ENCODE measurements at regions not wholly inside any gene's neighbourhood (a gene's known extent, or its start where the extent isn't known, plus 50 kb on each side); places are given as distances from the start of the nearest gene placed in this dataset.
A peak's percentile ranks its signal among the peaks of the same experiment; 100 is the strongest.

- Mint-ChIP-seq H3K9me3 (peaks cover 7% of the 10 kb centered on the region), H3K4me1 (peaks cover 38% of the 10 kb centered on the region), H3K36me3 (ENCODE audit: low read depth) (peaks cover 26% of the 10 kb centered on the region), H3K27ac (peak overlapping the region; percentile 54), H3K4me3 (no peak overlapping the region), H3K27me3 (ENCODE audit: insufficient read depth) (no peaks in the 10 kb centered on the region)
- Histone ChIP-seq H3K36me3 (ENCODE audit: control insufficient read depth, insufficient read depth, low read length) (peaks cover 7% of the 10 kb centered on the region), H3K9ac (ENCODE audit: extremely low read depth, low read length, poor library complexity, severe bottlenecking) (no peak overlapping the region), H3K9me3 (ENCODE audit: control insufficient read depth, low read length) (peaks cover 6% of the 10 kb centered on the region), H3K27me3 (ENCODE audit: control insufficient read depth, insufficient read depth, low read length, poor library complexity, severe bottlenecking) (no peaks in the 10 kb centered on the region), H3K4me3 (ENCODE audit: low read length) (no peak overlapping the region), H3K27ac (ENCODE audit: low read depth, low read length) (no peak overlapping the region), H3K4me1 (ENCODE audit: control insufficient read depth, insufficient read depth, low read length) (no peaks in the 10 kb centered on the region)
- TF ChIP-seq CTCF (conservative IDR thresholded peaks at IDR 0.05): peak; percentile 99
- peak; percentile 99 for DNase-seq
- 36 to 53% methylated on average over 3 to 8 of the region's 8 CpGs for WGBS, 2 experiments (ENCODE audit: insufficient coverage in 1 of 2, insufficient read length in 1 of 2)
Observed at GRCh38 chr10:21278491-21279216, 246.8 kb downstream of the SKIDA1 start.

GRCh38 chr10:21273400-21273968, 252.0 kb downstream of the SKIDA1 start:
- H3K9me3 Mint-ChIP-seq: peaks cover 22% of the 10 kb centered on the region
- no peak overlapping the region for H3K27ac Mint-ChIP-seq
- H3K4me1 Mint-ChIP-seq: peaks cover 10% of the 10 kb centered on the region
- no peaks in the 10 kb centered on the region for H3K27me3 Mint-ChIP-seq (ENCODE audit: insufficient read depth)
- H3K9me3 ChIP-seq (ENCODE audit: control insufficient read depth, low read length): peaks cover 25% of the 10 kb centered on the region
- H3K4me3 Mint-ChIP-seq: no peak overlapping the region
- no peak overlapping the region for H3K27ac ChIP-seq (ENCODE audit: low read depth, low read length)
- H3K36me3 Mint-ChIP-seq (ENCODE audit: low read depth): peaks cover 61% of the 10 kb centered on the region
- DNase-seq: no peak
- no peaks in the 10 kb centered on the region for H3K4me1 ChIP-seq (ENCODE audit: control insufficient read depth, insufficient read depth, low read length)
- H3K27me3 ChIP-seq (ENCODE audit: control insufficient read depth, insufficient read depth, low read length, poor library complexity, severe bottlenecking): no peaks in the 10 kb centered on the region
- no peak for TF ChIP-seq CTCF (conservative IDR thresholded peaks at IDR 0.05)
- no peak overlapping the region for H3K9ac ChIP-seq (ENCODE audit: extremely low read depth, low read length, poor library complexity, severe bottlenecking)
- 92 to 96% methylated on average over 2 to 3 of the region's 3 CpGs for WGBS, 2 experiments (ENCODE audit: insufficient coverage in 1 of 2, insufficient read length in 1 of 2)
- H3K4me3 ChIP-seq (ENCODE audit: low read length): no peak overlapping the region
- peaks cover 21% of the 10 kb centered on the region for H3K36me3 ChIP-seq (ENCODE audit: control insufficient read depth, insufficient read depth, low read length)

- Mint-ChIP-seq H3K4me3 (no peak overlapping the region), H3K27ac (no peak overlapping the region), H3K36me3 (ENCODE audit: low read depth) (peaks cover 63% of the 10 kb centered on the region), H3K27me3 (ENCODE audit: insufficient read depth) (no peaks in the 10 kb centered on the region), H3K9me3 (peaks cover 22% of the 10 kb centered on the region), H3K4me1 (peaks cover 8% of the 10 kb centered on the region)
- Histone ChIP-seq H3K36me3 (ENCODE audit: control insufficient read depth, insufficient read depth, low read length) (peaks cover 25% of the 10 kb centered on the region), H3K4me3 (ENCODE audit: low read length) (no peak overlapping the region), H3K9me3 (ENCODE audit: control insufficient read depth, low read length) (peaks cover 25% of the 10 kb centered on the region), H3K27me3 (ENCODE audit: control insufficient read depth, insufficient read depth, low read length, poor library complexity, severe bottlenecking) (no peaks in the 10 kb centered on the region), H3K27ac (ENCODE audit: low read depth, low read length) (no peak overlapping the region), H3K9ac (ENCODE audit: extremely low read depth, low read length, poor library complexity, severe bottlenecking) (no peak overlapping the region), H3K4me1 (ENCODE audit: control insufficient read depth, insufficient read depth, low read length) (no peaks in the 10 kb centered on the region)
- no peak for DNase-seq
- TF ChIP-seq CTCF (conservative IDR thresholded peaks at IDR 0.05): no peak
- 93% methylated on average over 2 of the region's 4 CpGs; no CpG with 5 or more reads in 1 of the 2 experiments for WGBS, 2 experiments (ENCODE audit: insufficient coverage in 1 of 2, insufficient read length in 1 of 2)
Observed at GRCh38 chr10:21272643-21273399, 252.7 kb downstream of the SKIDA1 start.

All from endodermal cell (in vitro differentiated cells).